H1 (cell line): ENCODE measurements at regions not wholly inside any gene's neighbourhood (a gene's known extent, or its start where the extent isn't known, plus 50 kb on each side); places are given as distances from the start of the nearest gene placed in this dataset.

ENCODE experiments used
- CTCF ChIA-PET: fragments of 300-600 bp; sonication (Branson Sonifier 250); formaldehyde crosslinking; loops from one replicate; lab custom pipeline; 2021; ENCODE audit not compliant: partially characterized antibody; lab: Charles Lee
- POLR2A ChIA-PET: fragments of 300-600 bp; sonication (Branson Sonifier 250); formaldehyde crosslinking; loops from one replicate; lab custom pipeline; 2021; ENCODE audit warnings: inconsistent platforms; ENCODE audit not compliant: partially characterized antibody; lab: Charles Lee
- DNase-seq, 2 experiments: peaks; one replicate each; pipeline versions ENCODE4 v3.0.0 to v3.0.0-alpha.2; 2010 to 2022; ENCODE audit warnings: low spot score in 2 of 2, low read depth in 1 of 2, mixed read lengths in 1 of 2
- FAIRE-seq: peaks from 2 replicates; lab custom pipeline; 2011; peaks lifted over from hg19 to GRCh38; lab: Jason Lieb, UNC
- H2AFZ ChIP-seq: 2 replicates; pipeline ENCODE4 v1.8.1; 2012; ENCODE audit warnings: low read length, inconsistent platforms
- H2AK5ac ChIP-seq: 2 replicates; pipeline ENCODE4 v1.6.1; 2013; ENCODE audit warnings: low read depth, low read length
- H2BK120ac ChIP-seq: replicated peaks from 2 replicates; pipeline ENCODE3; 2013; ENCODE audit warnings: low read depth, low read length, inconsistent platforms
- H2BK12ac ChIP-seq: 2 replicates; pipeline ENCODE4 v1.6.1; 2013; ENCODE audit warnings: low read depth, low read length
- H2BK15ac ChIP-seq: 2 replicates; pipeline ENCODE4 v1.6.1; 2013; ENCODE audit warnings: low read length
- H2BK20ac ChIP-seq: 2 replicates; pipeline ENCODE4 v1.6.1; 2013; ENCODE audit warnings: low read length
- H2BK5ac ChIP-seq: 2 replicates; pipeline ENCODE4 v1.6.1; 2013; ENCODE audit warnings: low read depth, low read length
- H3K14ac ChIP-seq: 2 replicates; pipeline ENCODE4 v1.6.1; 2013; ENCODE audit warnings: inconsistent platforms; ENCODE audit not compliant: insufficient read length
- H3K18ac ChIP-seq: 2 replicates; pipeline ENCODE4 v1.6.1; 2013; ENCODE audit warnings: low read length; ENCODE audit errors: extremely low read depth
- H3K23ac ChIP-seq: 2 replicates; pipeline ENCODE4 v1.6.1; 2013; ENCODE audit warnings: inconsistent platforms; ENCODE audit not compliant: insufficient read length
- H3K23me2 ChIP-seq: 2 replicates; pipeline ENCODE4 v1.6.1; 2013; ENCODE audit warnings: low read depth, low read length
- H3K27ac ChIP-seq: 2 replicates; pipeline ENCODE4 v1.6.1; 2011; ENCODE audit warnings: low read depth, low read length, inconsistent platforms
- H3K27me3 ChIP-seq, 4 experiments: replicated peaks in 1 of 4; 1 replicate in 1 of 4; 2 replicates in 3 of 4; pipeline versions ENCODE4 v1.6.1 to v1.8.1; 2011 to 2013; ENCODE audit warnings: low read length in 3 of 4, mild to moderate bottlenecking in 3 of 4, inconsistent platforms in 2 of 4, mixed read lengths in 2 of 4, moderate library complexity in 1 of 4; ENCODE audit not compliant: control insufficient read depth in 3 of 4, insufficient read depth in 3 of 4; ENCODE audit errors: extremely low read depth in 1 of 4
- H3K36me3 ChIP-seq, 4 experiments: 2 replicates each; pipeline versions ENCODE4 v1.6.1 to v1.8.1; 2011 to 2013; ENCODE audit warnings: mild to moderate bottlenecking in 4 of 4, low read length in 3 of 4, moderate library complexity in 2 of 4, control low read depth in 1 of 4, inconsistent platforms in 1 of 4; ENCODE audit not compliant: insufficient read depth in 4 of 4, control insufficient read depth in 2 of 4
- H3K4ac ChIP-seq: replicated peaks from 2 replicates; pipeline ENCODE3; 2013; ENCODE audit warnings: low read length, low read depth, mixed read lengths, inconsistent platforms; ENCODE audit not compliant: insufficient read length
- H3K4me1 ChIP-seq, 4 experiments: replicated peaks in 1 of 4; 1 replicate in 1 of 4; 2 replicates in 3 of 4; pipeline versions ENCODE4 v1.6.1 to v1.8.1; 2011 to 2013; ENCODE audit warnings: low read length in 3 of 4, inconsistent platforms in 2 of 4, mixed read lengths in 1 of 4; ENCODE audit not compliant: insufficient read depth in 4 of 4, control insufficient read depth in 3 of 4
- H3K4me2 ChIP-seq, 2 experiments: 2 replicates each; pipeline versions ENCODE4 v1.6.1 to v1.8.1; 2011 to 2013; ENCODE audit warnings: low read depth in 2 of 2, low read length in 2 of 2, control low read depth in 1 of 2, inconsistent platforms in 1 of 2, mild to moderate bottlenecking in 1 of 2; ENCODE audit not compliant: insufficient read depth in 1 of 2
- H3K4me3 ChIP-seq, 4 experiments: fragments of 200-600, 300-600 bp in 1 of 4; sonication (generic), shearing (Covaris generic), sonication (Bioruptor Twin) in 1 of 4; 2 replicates each; pipeline versions ENCODE4 v1.5.1 to v1.8.1; 2011 to 2016; ENCODE audit warnings: low read length in 4 of 4, low read depth in 3 of 4, control low read depth in 2 of 4, inconsistent platforms in 2 of 4, mild to moderate bottlenecking in 2 of 4, mixed read lengths in 1 of 4, moderate library complexity in 1 of 4; ENCODE audit not compliant: insufficient read depth in 2 of 4; ENCODE audit errors: extremely low read depth in 1 of 4
- H3K56ac ChIP-seq: replicated peaks from 2 replicates; pipeline ENCODE3; 2013; ENCODE audit warnings: low read depth, mild to moderate bottlenecking, mixed read lengths, low read length, inconsistent platforms; ENCODE audit not compliant: insufficient read length
- H3K79me1 ChIP-seq: 2 replicates; pipeline ENCODE4 v1.6.1; 2013; ENCODE audit warnings: low read depth, low read length, control low read depth
- H3K79me2 ChIP-seq, 2 experiments: 2 replicates each; pipeline versions ENCODE4 v1.6.1 to v1.8.1; 2012 to 2013; ENCODE audit warnings: low read length in 2 of 2, mild to moderate bottlenecking in 2 of 2, inconsistent platforms in 1 of 2; ENCODE audit not compliant: insufficient read depth in 2 of 2, control insufficient read depth in 1 of 2
- H3K9ac ChIP-seq, 4 experiments: replicated peaks in 1 of 4; 1 replicate in 1 of 4; 2 replicates in 3 of 4; pipeline versions ENCODE4 v1.6.1 to v1.8.1; 2011 to 2013; ENCODE audit warnings: low read depth in 3 of 4, low read length in 3 of 4, control low read depth in 2 of 4, mild to moderate bottlenecking in 2 of 4, moderate library complexity in 2 of 4, inconsistent platforms in 1 of 4; ENCODE audit errors: extremely low read depth in 1 of 4
- H3K9me3 ChIP-seq, 2 experiments: 2 replicates each; pipeline versions ENCODE4 v1.6.1 to v1.8.1; 2012 to 2013; ENCODE audit warnings: mild to moderate bottlenecking in 2 of 2, moderate library complexity in 2 of 2, control low read depth in 1 of 2, inconsistent platforms in 1 of 2, low read depth in 1 of 2, low read length in 1 of 2, mixed read lengths in 1 of 2; ENCODE audit not compliant: insufficient read depth in 2 of 2
- H4K20me1 ChIP-seq, 2 experiments: replicated peaks in 1 of 2; 2 replicates each; pipeline versions ENCODE3 to v1.8.1; 2011 to 2013; ENCODE audit warnings: inconsistent platforms in 2 of 2, low read length in 2 of 2, mild to moderate bottlenecking in 1 of 2; ENCODE audit not compliant: insufficient read depth in 2 of 2, control insufficient read depth in 1 of 2
- H4K5ac ChIP-seq: 2 replicates; pipeline ENCODE4 v1.6.1; 2013; ENCODE audit warnings: low read length, low read depth, mixed read lengths, inconsistent platforms; ENCODE audit not compliant: insufficient read length
- H4K8ac ChIP-seq: 2 replicates; pipeline ENCODE4 v1.8.0; 2013; ENCODE audit warnings: mild to moderate bottlenecking, moderate library complexity, low read length, inconsistent platforms; ENCODE audit not compliant: insufficient read depth; ENCODE audit errors: extremely low read depth
- H4K91ac ChIP-seq: replicated peaks from 2 replicates; pipeline ENCODE3; 2013; ENCODE audit warnings: low read length, mixed read lengths, inconsistent platforms; ENCODE audit not compliant: insufficient read length
- SIN3A ChIP-seq, 2 experiments: IDR thresholded peaks in 1 of 2; conservative IDR thresholded peaks in 1 of 2; 2 replicates each; pipeline ENCODE4 v1.6.1; 2011 to 2012; ENCODE audit warnings: low read length in 2 of 2, improper control_type of control experiment in 1 of 2, low read depth in 1 of 2, mild to moderate bottlenecking in 1 of 2
- WGBS, 2 experiments: shearing (Covaris generic) in 1 of 2; methylation state at CpG; one replicate each; pipeline versions ENCODE4 v1.1.6 to v1.1.7; 2013 to 2015; ENCODE audit warnings: low lambda C conversion rate in 2 of 2, mixed read lengths in 2 of 2, inconsistent platforms in 1 of 2, low coverage in 1 of 2, missing lambda C conversion rate in 1 of 2; ENCODE audit not compliant: insufficient replicate concordance in 2 of 2, insufficient coverage in 1 of 2, insufficient read length in 1 of 2; ENCODE audit errors: extremely low coverage in 1 of 2, missing lambda C conversion rate in 1 of 2; 5-methylcytosine and 5-hydroxymethylcytosine counted together

DNA sequence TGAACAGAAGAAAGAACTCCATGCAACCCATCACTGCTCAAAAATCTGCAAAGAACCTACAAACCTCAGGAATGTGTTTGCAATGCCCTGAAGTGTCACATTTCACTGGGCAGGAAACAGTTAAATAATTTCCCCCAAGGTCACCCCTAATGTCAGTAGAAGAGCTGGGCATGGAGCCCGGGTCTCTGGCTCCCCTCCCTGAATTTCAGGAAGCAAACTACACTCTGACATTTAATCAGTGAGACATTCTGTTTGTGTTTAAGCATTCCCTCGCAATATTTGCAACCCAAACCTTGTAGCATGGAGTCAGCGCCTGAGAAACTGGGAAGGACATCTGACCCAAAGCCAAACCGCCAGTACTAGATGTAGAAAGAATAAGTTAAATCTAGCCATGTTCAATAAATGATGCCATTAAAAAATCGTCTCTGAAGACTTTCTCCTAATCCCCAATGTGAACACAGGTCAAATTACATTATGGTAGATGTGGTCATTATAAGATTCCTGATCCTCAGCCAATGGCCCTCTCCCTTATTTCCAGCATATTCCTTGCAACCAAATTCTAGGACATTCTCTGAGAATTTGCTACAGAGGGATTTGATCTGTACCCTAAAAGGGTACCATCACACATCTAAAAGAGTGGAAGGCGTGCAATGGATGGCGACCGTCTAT is 91.2 kb upstream of the ADTRP start:
- Histone ChIP-seq H4K8ac (no peak overlapping the region), H2BK12ac (no peak overlapping the region), H3K79me1 (no peaks in the 10 kb centered on the region), H4K20me1 (no peaks in the 10 kb centered on the region), H2BK20ac (no peak overlapping the region), H3K4me3 (no peak overlapping the region), H3K9me3 (peaks cover 0 to 10% of the 10 kb centered on the region in 2 experiments; a peak in 2 of 4 replicates), H2BK5ac (no peak overlapping the region), H3K4ac (no peak overlapping the region), H3K27ac (no peak overlapping the region), H4K5ac (no peak overlapping the region), H3K27me3 (no peaks in the 10 kb centered on the region), H2BK15ac (no peak overlapping the region), H2AFZ (no peak overlapping the region), H3K36me3 (no peaks in the 10 kb centered on the region), H2AK5ac (no peak overlapping the region), H3K4me1 (no peaks in the 10 kb centered on the region; a peak in 1 of 7 replicates), H4K91ac (no peak overlapping the region), H3K9ac (no peak overlapping the region), H3K14ac (no peak overlapping the region), H3K79me2 (no peaks in the 10 kb centered on the region), H2BK120ac (no peak overlapping the region), H3K56ac (no peak overlapping the region), H3K23ac (no peak overlapping the region), H3K23me2 (no peaks in the 10 kb centered on the region; the same call in 1 of the 2 replicates)
- no peak for DNase-seq
- POLR2A ChIA-PET, result no interaction called here
- 83% methylated on average over 8 of the region's 8 CpGs; no CpG with 5 or more reads in 1 of the 2 experiments for WGBS, 2 experiments
- CTCF ChIA-PET, result interaction anchor here (0.6 kb wide), 1 partner anchor 1404 kb away, joined by 4 read pairs; no protein-coding TSS in a partner anchor
- no peak for FAIRE-seq
- TF ChIP-seq SIN3A (conservative IDR thresholded peaks at IDR 0.05 in 1 of 2, IDR thresholded peaks at IDR 0.05 in 1 of 2; ENCODE audit: low read depth in 1 of 2, low read length in 2 of 2), result no peak
- TF ChIP-seq, all 59 proteins: peak for 0
- no peak overlapping the region for H3K18ac ChIP-seq
- no peak overlapping the region for H3K4me2 ChIP-seq
